Inflammatory macrophage treated with lipopolysaccharide for 1 hour (primary cell): ENCODE measurements at regions not wholly inside any gene's neighbourhood (a gene's known extent, or its start where the extent isn't known, plus 50 kb on each side); places are given as distances from the start of the nearest gene placed in this dataset.
A peak's percentile ranks its signal among the peaks of the same experiment; 100 is the strongest.
"Not testable (repeated sequence)": the region's sequence is repeated elsewhere in the genome, so short reads cannot be mapped to it uniquely, and the experiment has no call there.

Experiments
- DNase-seq, 2 donors: peaks; one replicate each; pipeline ENCODE4 v3.0.0-alpha.2; 2020 to 2022

GRCh38 chr1:235059221-235059620, 69.4 kb downstream of the TOMM20 start:
- no peak for DNase-seq

GRCh38 chr1:235058695-235059094, 69.9 kb downstream of the TOMM20 start:
- DNase-seq = no peak

- no peak for DNase-seq
Measured at GRCh38 chr1:235057385-235058306, 71.0 kb downstream of the TOMM20 start.

- no peak for DNase-seq
Measured at GRCh38 chr1:235056937-235057336, 71.7 kb downstream of the TOMM20 start.

- no peak for DNase-seq
Measured at GRCh38 chr1:235054936-235055335, 73.7 kb downstream of the TOMM20 start.

- DNase-seq = no peak
Measured at GRCh38 chr1:235054466-235054865, 74.2 kb downstream of the TOMM20 start.

- DNase-seq = peak; percentile 84 to 96
Measured at GRCh38 chr1:235052067-235053008, 76.3 kb downstream of the TOMM20 start.

- DNase-seq = no peak
Measured at GRCh38 chr1:235051521-235051920, 77.1 kb downstream of the TOMM20 start.

- DNase-seq = peak; percentile 40 to 69
Measured at GRCh38 chr1:235050911-235051360, 77.7 kb downstream of the TOMM20 start.

GRCh38 chr1:235049716-235050378, 78.8 kb downstream of the TOMM20 start:
- DNase-seq = not testable (repeated sequence)

GRCh38 chr1:235049217-235049616, 79.4 kb downstream of the TOMM20 start:
- no peak for DNase-seq

GRCh38 chr1:235047331-235047871, 81.2 kb downstream of the TOMM20 start:
- DNase-seq = no peak

- no peak for DNase-seq
Measured at GRCh38 chr1:235045921-235046601, 82.6 kb downstream of the TOMM20 start.

- peak in 1 of 2 donors; percentile 25 for DNase-seq
Measured at GRCh38 chr1:235045034-235045690, 83.5 kb downstream of the TOMM20 start.

GRCh38 chr1:235043234-235043633, 85.4 kb downstream of the TOMM20 start:
- DNase-seq = no peak

GRCh38 chr1:235038701-235039100, 89.9 kb downstream of the TOMM20 start:
- DNase-seq = no peak

- DNase-seq = no peak
Measured at GRCh38 chr1:235035928-235036327, 92.7 kb downstream of the TOMM20 start.

GRCh38 chr1:235030919-235031596, 97.6 kb downstream of the TOMM20 start:
- DNase-seq = no peak

- DNase-seq = no peak
Measured at GRCh38 chr1:235027862-235028250, 100.8 kb downstream of the TOMM20 start.

GRCh38 chr1:235027076-235027861, 101.4 kb downstream of the TOMM20 start:
- no peak for DNase-seq
